ENCODE measurements at regions not wholly inside any gene's neighbourhood (a gene's known extent, or its start where the extent isn't known, plus 50 kb on each side); places are given as distances from the start of the nearest gene placed in this dataset.

DNA sequence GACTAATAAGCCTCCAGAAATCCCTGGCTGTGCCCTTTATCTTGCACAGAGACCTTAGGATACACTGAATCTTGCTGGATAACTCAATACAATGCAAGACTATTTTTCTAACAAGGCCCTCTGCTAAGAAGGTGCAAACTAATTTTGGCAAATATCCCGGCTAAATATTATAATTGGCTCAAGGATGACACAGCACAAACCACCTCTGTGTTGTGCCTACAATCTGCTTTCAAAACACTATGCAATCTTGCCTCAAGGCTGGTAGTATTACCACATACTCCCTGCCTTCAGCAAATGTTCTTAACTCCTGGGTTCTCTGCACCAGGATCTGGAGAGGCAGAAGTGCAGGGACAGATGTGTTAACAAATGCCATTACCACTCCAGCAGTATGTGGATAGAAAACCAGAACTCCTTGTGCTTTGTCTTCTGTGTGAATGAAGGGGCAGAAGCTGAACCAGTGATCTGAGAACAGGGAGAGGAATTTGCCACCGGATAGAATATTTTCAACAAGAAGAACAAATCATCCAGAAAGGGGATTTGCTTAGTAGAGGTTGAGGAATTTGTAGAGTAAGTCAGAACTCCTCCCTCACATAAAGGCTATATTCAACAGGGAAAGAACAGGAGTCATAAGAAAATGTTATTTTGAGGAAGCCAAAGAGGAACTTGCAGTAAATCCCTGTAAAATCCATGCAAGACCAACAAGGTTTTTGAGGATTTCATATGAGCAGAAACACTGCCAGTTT lies 74.1 kb upstream of the SLC4A11 start:
- Histone ChIP-seq H3K4me1 (peaks cover 41% of the 10 kb centered on the region), H3K4me3 (no peak overlapping the region), H3K9me3 (no peaks in the 10 kb centered on the region), H3K27ac (peak overlapping the region; percentile 58), H3K36me3 (peaks cover 39% of the 10 kb centered on the region), H3K27me3 (no peaks in the 10 kb centered on the region)
- WGBS = 35% methylated on average over 2 of the region's 2 CpGs
- no peak for TF ChIP-seq EP300 (IDR thresholded peaks at IDR 0.05)
- peak in 2 of 3 donors; percentile 53 to 86 for TF ChIP-seq POLR2AphosphoS5 (IDR thresholded peaks at IDR 0.05)
- no peak for DNase-seq (ENCODE audit: low spot score in 2 of 2)

DNA sequence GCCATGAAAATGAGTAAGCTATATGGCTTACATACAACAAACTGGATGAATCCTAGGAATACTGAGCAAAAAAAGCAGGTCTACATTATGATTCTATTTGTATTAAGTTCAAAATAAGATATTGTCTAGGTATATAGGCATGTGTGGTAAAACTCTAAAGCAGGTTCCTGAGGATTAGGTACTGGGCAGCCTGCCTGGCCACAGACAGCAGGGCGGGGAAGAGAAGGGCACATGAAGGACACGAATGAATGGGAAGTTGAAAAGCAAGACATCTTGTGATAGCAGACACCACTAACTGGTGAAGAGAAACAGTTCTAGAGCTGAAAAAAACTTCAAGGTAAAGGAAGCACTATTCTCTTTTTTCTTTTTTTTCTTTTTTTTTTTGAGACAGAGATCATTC lies 72.6 kb upstream of the SLC4A11 start:
- Histone ChIP-seq H3K27ac (peak overlapping the region; percentile 58), H3K4me1 (peaks cover 41% of the 10 kb centered on the region), H3K9me3 (no peaks in the 10 kb centered on the region), H3K4me3 (no peak overlapping the region), H3K27me3 (no peaks in the 10 kb centered on the region), H3K36me3 (peaks cover 48% of the 10 kb centered on the region)
- 75% methylated on average over 2 of the region's 2 CpGs for WGBS
- TF ChIP-seq POLR2A (IDR thresholded peaks at IDR 0.05) (no peak), POLR2AphosphoS5 (IDR thresholded peaks at IDR 0.05) (no peak), EP300 (IDR thresholded peaks at IDR 0.05) (no peak), CTCF (IDR thresholded peaks at IDR 0.05) (no peak)
- no peak for DNase-seq (ENCODE audit: low spot score in 2 of 2)

- Histone ChIP-seq H3K9me3 (no peaks in the 10 kb centered on the region), H3K27me3 (no peaks in the 10 kb centered on the region), H3K27ac (no peak overlapping the region), H3K4me3 (no peak overlapping the region), H3K36me3 (peaks cover 58% of the 10 kb centered on the region), H3K4me1 (peaks cover 19% of the 10 kb centered on the region)
- no peak for TF ChIP-seq POLR2AphosphoS5 (IDR thresholded peaks at IDR 0.05)
- DNase-seq (ENCODE audit: low spot score in 2 of 2) = no peak
- 94% methylated on average over 1 of the region's 1 CpG for WGBS
Measured at GRCh38 chr20:3309226-3309625, 70.2 kb upstream of the SLC4A11 start.

- Histone ChIP-seq H3K27me3 (no peaks in the 10 kb centered on the region), H3K27ac (peak overlapping the region; percentile 11), H3K4me3 (no peak overlapping the region), H3K36me3 (peaks cover 68% of the 10 kb centered on the region), H3K9me3 (no peaks in the 10 kb centered on the region), H3K4me1 (peaks cover 4% of the 10 kb centered on the region)
- no peak for DNase-seq (ENCODE audit: low spot score in 2 of 2)
- no peak for TF ChIP-seq CTCF (IDR thresholded peaks at IDR 0.05)
- no peak for TF ChIP-seq EP300 (IDR thresholded peaks at IDR 0.05)
- no peak for TF ChIP-seq POLR2A (IDR thresholded peaks at IDR 0.05)
- no peak for TF ChIP-seq POLR2AphosphoS5 (IDR thresholded peaks at IDR 0.05)
- WGBS = 74% methylated on average over 2 of the region's 2 CpGs
Measured at GRCh38 chr20:3307725-3308124, 68.7 kb upstream of the SLC4A11 start.

GRCh38 chr20:3307078-3307477 lies 68.1 kb upstream of the SLC4A11 start:
- WGBS = 85% methylated on average over 2 of the region's 2 CpGs
- TF ChIP-seq POLR2AphosphoS5 (IDR thresholded peaks at IDR 0.05) (no peak), POLR2A (IDR thresholded peaks at IDR 0.05) (no peak), EP300 (IDR thresholded peaks at IDR 0.05) (no peak), CTCF (IDR thresholded peaks at IDR 0.05) (no peak)
- Histone ChIP-seq H3K36me3 (peaks cover 64% of the 10 kb centered on the region), H3K4me3 (no peak overlapping the region), H3K4me1 (no peaks in the 10 kb centered on the region), H3K27me3 (no peaks in the 10 kb centered on the region), H3K27ac (peak overlapping the region; percentile 11), H3K9me3 (no peaks in the 10 kb centered on the region)
- DNase-seq (ENCODE audit: low spot score in 2 of 2) = no peak

DNA sequence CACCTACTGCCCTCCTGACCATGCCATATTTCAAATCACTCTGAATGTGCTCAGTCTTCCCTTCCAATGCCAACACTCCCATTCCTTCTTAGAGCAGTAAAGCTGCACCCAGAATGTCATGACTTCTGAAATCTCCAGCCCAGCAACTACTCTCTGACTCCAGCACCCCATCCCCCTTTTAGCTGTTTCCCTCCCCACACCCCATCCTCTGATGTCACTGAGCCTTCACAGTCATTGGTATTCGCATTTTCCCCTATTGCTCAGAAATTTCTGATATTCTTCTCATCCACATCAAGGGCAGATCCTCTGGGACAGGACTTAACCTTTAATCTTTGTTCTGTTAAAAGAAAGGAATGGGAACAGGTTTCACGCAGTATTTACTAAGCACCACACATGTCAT lies 67.1 kb upstream of the SLC4A11 start:
- Histone ChIP-seq H3K36me3 (peaks cover 72% of the 10 kb centered on the region), H3K27me3 (no peaks in the 10 kb centered on the region), H3K4me1 (no peaks in the 10 kb centered on the region), H3K4me3 (no peak overlapping the region), H3K27ac (no peak overlapping the region), H3K9me3 (no peaks in the 10 kb centered on the region)
- DNase-seq (ENCODE audit: low spot score in 2 of 2) = no peak
- no peak for TF ChIP-seq POLR2AphosphoS5 (IDR thresholded peaks at IDR 0.05)
- no peak for TF ChIP-seq POLR2A (IDR thresholded peaks at IDR 0.05)
- TF ChIP-seq CTCF (IDR thresholded peaks at IDR 0.05) = no peak
- no peak for TF ChIP-seq EP300 (IDR thresholded peaks at IDR 0.05)
- 98% methylated on average over 2 of the region's 2 CpGs for WGBS
